AG04450 (cell line): ENCODE measurements at regions not wholly inside any gene's neighbourhood (a gene's known extent, or its start where the extent isn't known, plus 50 kb on each side); places are given as distances from the start of the nearest gene placed in this dataset.
A peak's percentile ranks its signal among the peaks of the same experiment; 100 is the strongest.
"Not testable (repeated sequence)": the region's sequence is repeated elsewhere in the genome, so short reads cannot be mapped to it uniquely, and the experiment has no call there.

ENCODE experiments used
- CTCF ChIA-PET: fragments of 300-600, 350-600 bp; formaldehyde crosslinking; extraction: SDS; loops from one replicate; lab custom pipeline; 2022; ENCODE audit warnings: antibody characterized with exemption, inconsistent platforms; lab: Charles Lee
- POLR2A ChIA-PET: fragments of 350-600 bp; formaldehyde crosslinking; extraction: SDS; loops from one replicate; lab custom pipeline; 2021; ENCODE audit warnings: antibody characterized with exemption, inconsistent platforms; lab: Yijun Ruan, JAX
- DNase-seq: peaks from one replicate; pipeline ENCODE4 v3.0.0-alpha.2; 2011; ENCODE audit warnings: low read depth, low spot score
- H3K27ac ChIP-seq: one replicate; pipeline ENCODE4 v1.5.1; 2012; ENCODE audit warnings: low read depth, low read length, control low read depth
- H3K27me3 ChIP-seq: one replicate; pipeline ENCODE4 v1.6.0; 2012; ENCODE audit warnings: low read length; ENCODE audit not compliant: control insufficient read depth, insufficient read depth
- H3K4me3 ChIP-seq: 2 replicates; pipeline ENCODE4 v1.5.1; 2011; ENCODE audit warnings: mild to moderate bottlenecking, low read depth, low read length, control low read depth
- H3K9me3 ChIP-seq: 2 replicates; pipeline ENCODE4 v1.5.1; 2012; ENCODE audit warnings: low read length; ENCODE audit not compliant: control insufficient read depth, insufficient read depth
- TF ChIP-seq, protein P1 (sequence below): IDR thresholded peaks from 2 replicates; pipeline ENCODE4 v1.5.1; 2011; ENCODE audit warnings: low read depth, low read length, control low read depth, inconsistent platforms

DNA sequence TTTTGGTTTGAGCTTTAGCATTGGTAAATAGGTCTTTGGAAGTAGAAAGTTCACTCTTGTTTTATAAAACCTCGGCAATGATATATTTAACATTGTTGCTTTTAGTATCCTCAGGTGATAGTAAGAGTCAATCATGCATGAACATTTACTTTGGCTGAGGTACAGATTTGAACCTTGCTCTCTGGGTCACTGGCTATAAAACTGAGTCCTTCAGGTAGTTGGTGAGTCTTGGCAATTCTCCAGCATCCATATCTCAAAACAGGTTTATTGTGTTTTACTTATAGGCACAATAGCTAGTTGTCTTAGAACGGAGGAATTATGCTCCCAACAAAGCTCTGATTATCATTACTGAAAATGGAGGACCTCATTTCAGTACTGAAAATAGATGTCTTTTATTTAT, 75.1 kb downstream of the MAT2B start:
- DNase-seq = no peak
- TF ChIP-seq, protein P1, sequence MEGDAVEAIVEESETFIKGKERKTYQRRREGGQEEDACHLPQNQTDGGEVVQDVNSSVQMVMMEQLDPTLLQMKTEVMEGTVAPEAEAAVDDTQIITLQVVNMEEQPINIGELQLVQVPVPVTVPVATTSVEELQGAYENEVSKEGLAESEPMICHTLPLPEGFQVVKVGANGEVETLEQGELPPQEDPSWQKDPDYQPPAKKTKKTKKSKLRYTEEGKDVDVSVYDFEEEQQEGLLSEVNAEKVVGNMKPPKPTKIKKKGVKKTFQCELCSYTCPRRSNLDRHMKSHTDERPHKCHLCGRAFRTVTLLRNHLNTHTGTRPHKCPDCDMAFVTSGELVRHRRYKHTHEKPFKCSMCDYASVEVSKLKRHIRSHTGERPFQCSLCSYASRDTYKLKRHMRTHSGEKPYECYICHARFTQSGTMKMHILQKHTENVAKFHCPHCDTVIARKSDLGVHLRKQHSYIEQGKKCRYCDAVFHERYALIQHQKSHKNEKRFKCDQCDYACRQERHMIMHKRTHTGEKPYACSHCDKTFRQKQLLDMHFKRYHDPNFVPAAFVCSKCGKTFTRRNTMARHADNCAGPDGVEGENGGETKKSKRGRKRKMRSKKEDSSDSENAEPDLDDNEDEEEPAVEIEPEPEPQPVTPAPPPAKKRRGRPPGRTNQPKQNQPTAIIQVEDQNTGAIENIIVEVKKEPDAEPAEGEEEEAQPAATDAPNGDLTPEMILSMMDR = no peak
- Histone ChIP-seq H3K27ac (no peak overlapping the region), H3K27me3 (no peaks in the 10 kb centered on the region), H3K9me3 (no peaks in the 10 kb centered on the region; the same call in 1 of the 2 replicates), H3K4me3 (no peak overlapping the region)
- CTCF ChIA-PET = no interaction called here
- POLR2A ChIA-PET = no interaction called here

DNA sequence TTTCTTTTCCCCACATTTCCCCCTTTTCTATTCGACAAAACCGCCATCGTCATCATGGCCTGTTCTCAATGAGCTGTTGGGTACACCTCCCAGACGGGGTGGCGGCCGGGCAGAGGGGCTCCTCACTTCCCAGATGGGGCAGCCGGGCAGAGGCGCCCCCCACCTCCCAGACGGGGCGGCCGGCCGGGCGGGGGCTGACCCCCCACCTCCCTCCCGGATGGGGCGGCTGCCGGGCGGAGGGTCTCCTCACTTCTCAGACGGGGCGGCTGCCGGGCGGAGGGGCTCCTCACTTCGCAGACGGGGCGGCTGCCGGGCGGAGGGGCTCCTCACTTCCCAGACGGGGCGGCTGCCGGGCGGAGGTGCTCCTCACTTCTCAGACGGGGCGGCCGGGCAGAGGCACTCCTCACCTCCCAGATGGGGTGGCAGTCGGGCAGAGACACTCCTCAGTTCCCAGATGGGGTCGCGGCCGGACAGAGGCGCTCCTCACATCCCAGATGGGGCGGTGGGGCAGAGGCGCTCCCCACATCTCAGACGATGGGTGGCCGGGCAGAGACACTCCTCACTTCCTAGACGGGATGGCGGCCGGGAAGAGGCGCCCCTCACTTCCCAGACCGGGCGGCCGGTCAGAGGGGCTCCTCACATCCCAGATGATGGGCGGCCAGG, 78.2 kb downstream of the MAT2B start:
- CTCF ChIA-PET, H3K4me3 ChIP-seq, H3K27me3 ChIP-seq, H3K27ac ChIP-seq, POLR2A ChIA-PET, DNase-seq, H3K9me3 ChIP-seq: not testable (repeated sequence)

DNA sequence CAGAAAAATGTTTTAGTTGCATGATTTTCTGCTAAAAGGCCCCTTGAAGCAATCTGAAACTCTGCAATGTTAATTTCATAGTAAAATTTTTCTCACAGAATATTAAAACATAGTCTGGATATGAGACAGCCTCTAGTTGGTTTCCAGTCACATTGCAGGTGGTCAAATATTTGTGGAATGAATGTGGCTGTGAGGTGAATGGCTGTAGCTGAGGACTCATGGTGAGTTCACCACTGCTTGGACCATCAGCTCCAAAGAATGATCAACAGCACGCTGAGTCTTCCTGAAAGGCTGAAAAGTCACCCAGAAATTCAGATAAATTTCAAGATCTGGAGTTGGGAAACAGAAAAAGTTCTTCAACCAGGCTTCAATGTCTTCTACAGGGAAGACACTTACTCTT, 79.8 kb downstream of the MAT2B start:
- ChIA-PET POLR2A (interaction anchor here (0.9 kb wide), 1 partner anchor 13 kb away, joined by 3 read pairs; no protein-coding TSS in a partner anchor), CTCF (no interaction called here)
- H3K9me3 ChIP-seq = no peaks in the 10 kb centered on the region; the same call in 1 of the 2 replicates
- H3K27ac ChIP-seq = peak overlapping the region; percentile 59
- TF ChIP-seq, protein P1 = no peak
- no peak overlapping the region for H3K4me3 ChIP-seq
- DNase-seq = peak; percentile 61
- H3K27me3 ChIP-seq = no peaks in the 10 kb centered on the region

DNA sequence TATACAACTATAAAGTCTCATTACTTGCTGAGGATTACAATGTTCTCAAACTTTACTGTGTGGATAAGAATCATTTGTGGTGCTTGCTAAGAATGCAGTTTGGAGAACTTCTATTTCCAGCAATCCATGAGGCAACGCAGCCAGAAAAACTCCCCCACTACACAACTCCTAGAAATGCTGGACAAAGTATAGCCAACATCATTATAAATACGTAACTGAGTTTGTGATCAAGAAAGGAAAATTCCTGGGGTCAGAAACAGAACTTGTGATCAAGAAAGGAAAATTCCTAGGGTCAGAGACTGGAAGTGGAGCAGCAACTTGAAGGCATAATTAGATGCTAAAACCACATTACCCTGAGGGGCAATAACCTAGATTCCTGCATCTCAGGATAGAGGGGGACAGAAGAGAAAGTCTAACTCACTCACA, 81.1 kb downstream of the MAT2B start:
- H3K9me3 ChIP-seq = no peaks in the 10 kb centered on the region; the same call in 1 of the 2 replicates
- no peak overlapping the region for H3K4me3 ChIP-seq
- POLR2A ChIA-PET = no interaction called here
- TF ChIP-seq, protein P1 = no peak
- no peak overlapping the region for H3K27ac ChIP-seq
- no peaks in the 10 kb centered on the region for H3K27me3 ChIP-seq
- CTCF ChIA-PET = no interaction called here
- no peak for DNase-seq

DNA sequence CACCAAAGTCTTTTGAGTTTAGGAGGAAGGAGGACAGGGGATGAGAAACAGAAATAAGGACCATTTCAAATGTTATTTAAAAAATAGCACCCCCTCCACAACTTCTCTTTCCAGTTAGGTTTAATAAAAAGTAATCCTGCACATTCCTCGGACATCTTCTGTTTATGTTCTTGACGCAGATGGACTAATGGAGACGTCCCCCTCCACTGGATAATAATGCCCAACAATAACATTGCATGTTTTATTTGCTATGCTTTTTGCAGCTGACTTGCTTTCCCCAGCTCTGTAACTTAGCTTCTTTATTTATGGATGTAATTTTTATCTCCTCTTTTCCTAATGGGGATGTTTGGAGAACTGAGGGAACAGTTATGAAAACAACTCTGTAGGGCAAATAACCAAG, 89.5 kb downstream of the MAT2B start:
- TF ChIP-seq, protein P1 = no peak
- Histone ChIP-seq H3K27me3 (no peaks in the 10 kb centered on the region), H3K4me3 (no peak overlapping the region), H3K9me3 (no peaks in the 10 kb centered on the region), H3K27ac (no peak overlapping the region)
- POLR2A ChIA-PET = interaction anchor here (1.2 kb wide), 1 partner anchor 23 kb away, joined by 5 read pairs; no protein-coding TSS in a partner anchor
- DNase-seq = no peak
- CTCF ChIA-PET = interaction anchor here (0.5 to 1.0 kb wide), 5 partner anchors 16 to 1990 kb away, joined by 3 to 4 read pairs (median 3); no protein-coding TSS in a partner anchor
